Limb (tissue), 2 donors: ENCODE measurements at regions not wholly inside any gene's neighbourhood (a gene's known extent, or its start where the extent isn't known, plus 50 kb on each side); places are given as distances from the start of the nearest gene placed in this dataset.
"Not testable (repeated sequence)": the region's sequence is repeated elsewhere in the genome, so short reads cannot be mapped to it uniquely, and the experiment has no call there.

Source experiments
- DNase-seq, 2 donors: peaks; one replicate each; pipeline ENCODE4 v3.0.0-alpha.2; 2016; ENCODE audit errors: extremely low spot score in 2 of 2

DNA sequence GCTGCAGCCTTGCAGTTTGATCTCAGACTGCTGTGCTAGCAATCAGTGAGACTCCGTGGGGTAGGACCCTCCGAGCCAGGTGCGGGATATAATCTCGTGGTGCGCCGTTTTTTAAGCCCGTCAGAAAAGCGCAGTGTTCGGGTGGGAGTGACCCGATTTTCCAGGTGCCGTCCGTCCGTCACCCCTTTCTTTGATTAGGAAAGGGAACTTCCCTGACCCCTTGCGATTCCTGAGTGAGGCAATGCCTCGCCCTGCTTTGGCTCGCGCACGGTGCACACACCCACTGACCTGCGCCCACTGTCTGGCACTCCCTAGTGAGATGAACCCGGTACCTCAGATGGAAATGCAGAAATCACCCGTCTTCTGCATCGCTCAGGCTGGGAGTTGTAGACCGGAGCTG, 203.2 kb downstream of the SNCAIP start:
- not testable (repeated sequence) for DNase-seq

DNA sequence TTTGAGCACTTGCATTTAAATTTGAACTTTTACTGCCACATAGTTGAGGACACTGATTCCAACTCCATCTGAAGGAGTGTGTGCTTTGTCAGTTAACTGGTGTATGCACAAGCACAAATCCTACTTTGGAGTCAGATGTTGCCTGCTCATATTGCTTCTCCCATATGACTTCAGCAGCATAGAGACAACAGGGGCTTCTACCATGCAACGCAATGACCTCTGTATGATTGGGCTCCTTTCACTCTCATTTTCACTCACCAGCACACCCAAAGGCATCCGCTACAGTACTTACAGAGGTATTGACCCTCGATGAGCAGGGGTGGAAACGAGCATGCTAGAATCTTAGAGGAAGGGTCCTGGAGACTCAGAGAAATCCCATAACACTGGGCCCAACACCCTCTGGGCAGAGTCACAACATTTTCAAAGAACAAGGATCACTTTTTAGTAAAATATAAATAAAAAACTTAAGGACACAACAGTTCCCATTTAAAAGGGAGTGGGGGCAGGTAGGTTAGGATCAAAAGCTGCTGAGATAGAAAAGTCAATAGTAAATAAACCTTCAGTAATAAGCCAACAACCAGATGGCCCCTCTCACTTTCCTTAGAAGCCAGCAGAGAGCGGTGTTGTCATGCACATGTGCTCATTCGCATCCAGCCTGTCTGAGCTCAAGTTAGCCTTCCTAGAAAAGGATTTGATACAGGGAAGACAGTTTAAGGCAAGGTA, 203.8 kb downstream of the SNCAIP start:
- DNase-seq, result peak; percentile 69 to 80

DNA sequence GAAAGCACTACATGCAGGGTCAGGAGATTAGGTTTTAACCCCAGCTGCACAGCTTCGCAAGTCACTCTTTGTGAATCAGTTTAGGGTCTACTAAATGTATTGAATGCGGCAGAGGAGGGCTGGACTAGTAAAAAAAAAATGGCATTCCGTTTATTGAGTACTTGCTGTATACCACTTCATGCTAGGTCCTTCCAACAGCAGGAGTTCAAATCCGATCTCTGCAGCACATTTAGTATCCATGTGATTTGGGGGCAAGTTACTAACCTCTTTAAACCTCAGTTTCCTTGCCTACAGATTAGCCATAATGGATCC, 204.4 kb downstream of the SNCAIP start:
- DNase-seq, result no peak

DNA sequence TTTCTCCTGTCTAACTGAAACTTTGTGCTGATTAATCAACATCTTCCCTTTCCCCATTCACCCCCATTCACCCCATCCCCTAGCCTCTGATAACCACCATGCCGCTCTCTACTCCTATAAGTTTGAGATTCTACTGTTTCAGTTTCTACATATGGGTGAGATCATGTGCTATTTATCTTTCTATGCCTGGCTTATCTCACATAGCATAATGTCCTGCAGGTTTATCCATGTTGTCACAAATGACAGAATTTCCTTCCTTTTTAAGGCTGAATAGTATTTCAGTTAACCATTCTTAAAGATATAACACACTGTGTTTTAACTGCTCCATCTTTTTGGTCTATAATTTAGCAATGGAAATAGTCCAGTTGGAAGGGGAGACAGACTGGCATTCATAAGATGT, 205.1 kb downstream of the SNCAIP start:
- DNase-seq, result no peak

DNA sequence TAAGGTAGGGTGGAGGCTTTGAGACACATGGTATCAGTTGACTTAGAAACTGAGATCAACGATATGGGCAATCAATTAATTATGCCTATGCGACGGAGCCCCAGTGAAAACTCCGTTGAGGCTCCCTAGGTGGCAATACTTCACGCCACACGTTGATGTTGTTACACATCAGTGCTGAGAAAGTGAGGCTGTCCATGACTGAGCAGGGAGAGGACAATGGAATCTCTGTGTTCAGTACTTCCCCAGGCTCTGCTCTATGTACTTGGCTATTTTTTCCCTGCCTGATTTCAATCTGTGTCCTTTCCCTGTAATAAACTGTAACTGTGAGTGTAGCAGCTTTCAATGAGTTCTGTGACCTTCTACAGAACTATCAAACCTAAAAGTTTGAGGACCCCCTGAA, 211.7 kb downstream of the SNCAIP start:
- DNase-seq, result no peak

DNA sequence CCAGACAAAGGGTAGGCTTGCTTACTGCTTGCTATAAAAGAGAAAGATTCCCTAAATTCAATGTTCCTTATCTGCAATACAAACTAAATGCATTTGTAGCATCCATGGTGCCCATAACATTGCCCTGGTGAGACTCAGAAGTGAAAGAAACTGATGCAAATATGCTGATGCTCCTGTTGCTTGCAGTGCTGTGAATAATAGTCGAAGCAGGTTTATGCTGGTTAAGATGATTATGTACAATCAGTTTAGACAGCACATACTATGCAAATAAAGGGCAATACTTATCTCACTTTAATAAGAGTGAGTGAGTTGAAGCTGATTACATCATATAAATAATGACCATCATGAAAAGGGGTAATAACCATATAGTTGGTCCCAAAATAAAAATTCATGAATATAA, 215.5 kb downstream of the SNCAIP start:
- no peak for DNase-seq

DNA sequence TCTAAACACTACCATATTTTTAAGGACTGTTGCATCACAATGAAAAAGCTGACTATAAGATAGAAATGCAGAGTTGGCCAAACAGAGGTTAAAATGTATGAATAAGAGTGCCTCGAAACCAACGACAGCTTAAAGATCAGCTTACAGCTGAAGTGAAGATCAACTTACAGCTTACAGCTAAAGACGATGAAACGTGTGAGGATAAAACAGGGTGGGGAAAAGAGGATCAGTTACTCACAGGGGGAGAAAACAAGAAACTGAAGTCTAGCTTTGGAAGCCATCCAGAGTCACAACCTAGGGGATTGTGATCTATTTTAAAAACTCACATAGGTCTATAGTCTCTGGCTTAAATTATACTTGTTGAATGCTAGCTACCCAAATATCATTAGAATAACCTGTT, 220.0 kb downstream of the SNCAIP start:
- no peak for DNase-seq

DNA sequence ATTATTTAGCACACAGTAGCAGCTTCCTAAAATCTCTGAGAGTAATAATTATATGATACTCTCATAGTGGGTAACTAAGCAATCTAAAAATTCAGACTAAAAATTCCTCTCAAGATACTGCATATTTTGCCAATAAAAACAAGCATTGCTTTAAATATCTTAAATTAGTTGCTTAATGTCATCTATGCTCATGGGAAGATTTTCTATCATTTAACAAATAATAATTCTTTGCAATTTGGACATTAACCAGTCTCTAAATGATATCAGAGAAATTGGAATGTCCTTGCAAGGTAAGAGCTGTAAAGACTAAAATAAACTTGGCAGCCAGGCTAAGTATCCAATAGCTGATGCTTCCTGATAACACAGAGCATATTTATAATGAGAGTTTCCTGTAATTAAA, 221.8 kb downstream of the SNCAIP start:
- no peak for DNase-seq

DNA sequence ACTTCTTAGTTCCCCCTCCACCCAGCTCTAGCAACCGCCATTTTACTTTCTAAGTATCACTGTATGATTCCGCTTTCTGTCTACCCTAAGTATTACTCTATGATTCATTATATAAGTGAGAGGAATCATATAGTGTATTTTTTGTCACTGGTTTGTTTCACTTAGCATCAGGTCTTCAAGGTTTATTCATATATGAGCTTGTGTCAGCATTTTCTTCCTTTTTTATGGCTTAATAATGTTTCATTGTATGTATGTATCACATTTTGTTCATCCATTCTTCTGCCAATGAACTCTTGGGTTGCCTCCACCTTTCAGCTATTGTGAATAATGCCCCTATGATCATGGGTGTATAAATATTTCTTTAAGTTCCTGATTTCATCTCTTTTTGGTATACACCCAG, 222.8 kb downstream of the SNCAIP start:
- DNase-seq, result no peak

DNA sequence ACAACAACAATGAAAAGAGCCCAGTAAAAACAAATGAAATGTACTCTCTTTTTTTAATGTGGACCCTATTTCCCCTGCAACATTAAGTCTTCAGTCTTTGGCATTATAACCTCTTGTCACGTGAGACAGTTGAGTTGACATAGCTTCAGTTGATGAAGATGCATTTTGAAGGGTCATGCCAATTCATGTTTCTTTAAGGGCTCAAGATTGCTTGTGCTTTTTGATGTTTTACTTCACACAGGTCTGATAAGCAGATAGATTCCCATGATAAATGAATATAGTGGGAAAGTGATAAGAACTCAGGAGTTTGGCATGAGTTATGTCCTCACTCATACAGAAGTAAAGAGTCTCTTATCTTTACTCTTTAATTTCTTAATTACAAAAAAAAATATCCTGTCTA, 229.4 kb downstream of the SNCAIP start:
- no peak for DNase-seq

DNA sequence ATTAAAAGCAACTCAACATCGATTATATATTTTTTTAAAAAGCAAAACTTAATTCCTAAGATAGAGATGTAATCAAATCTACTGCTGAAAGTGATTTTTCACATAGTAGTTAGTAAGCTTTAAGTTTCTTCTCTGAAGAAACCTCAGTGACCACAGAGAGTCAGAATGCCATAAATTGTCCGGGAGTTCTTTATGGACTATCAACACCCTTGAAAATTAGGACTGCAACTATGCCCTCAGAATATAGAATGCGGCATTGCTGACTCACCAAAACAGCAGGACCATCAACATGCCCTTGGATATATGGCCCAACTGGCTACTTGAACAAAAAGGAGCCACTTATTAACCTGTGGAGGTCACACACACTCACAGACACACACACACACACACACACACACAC, 228.9 kb upstream of the SNX2 start:
- DNase-seq, result no peak

DNA sequence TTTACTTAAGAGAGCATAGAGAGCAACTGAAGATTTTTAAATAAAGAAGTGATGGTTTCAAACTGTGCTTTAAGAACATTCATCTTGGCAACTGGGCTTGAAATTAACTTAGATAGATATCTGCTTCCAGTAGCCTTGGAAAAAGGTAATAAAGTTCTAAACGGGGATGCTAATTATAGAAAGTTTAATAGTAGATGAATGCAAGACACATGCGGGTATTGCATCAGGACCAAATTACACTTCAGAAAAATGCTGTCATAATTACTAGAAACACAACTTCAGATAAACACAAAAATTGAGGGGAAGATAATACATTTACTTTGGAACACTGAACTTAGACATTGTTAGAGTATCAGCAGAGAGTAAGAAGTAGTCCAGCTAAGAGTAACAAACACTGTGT, 227.7 kb upstream of the SNX2 start:
- DNase-seq, result no peak

DNA sequence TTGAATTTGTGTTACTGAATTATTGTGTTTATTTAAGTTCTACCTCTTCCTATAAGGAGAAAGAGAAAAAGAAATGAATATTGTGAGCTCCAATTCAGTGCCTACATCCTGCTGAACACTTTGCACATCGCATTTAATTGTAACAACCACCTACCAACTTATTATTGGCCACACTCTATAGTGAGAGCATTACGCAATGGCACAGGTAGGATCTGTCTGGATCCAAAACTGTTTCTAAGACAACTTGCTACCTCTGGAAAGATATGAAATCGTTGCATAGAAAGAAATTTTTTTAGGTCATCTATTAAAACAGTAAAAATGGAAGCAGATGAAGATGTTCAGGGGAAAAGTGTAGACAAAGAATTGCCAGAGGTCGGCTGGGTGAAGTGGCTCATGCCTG, 227.2 kb upstream of the SNX2 start:
- no peak for DNase-seq

DNA sequence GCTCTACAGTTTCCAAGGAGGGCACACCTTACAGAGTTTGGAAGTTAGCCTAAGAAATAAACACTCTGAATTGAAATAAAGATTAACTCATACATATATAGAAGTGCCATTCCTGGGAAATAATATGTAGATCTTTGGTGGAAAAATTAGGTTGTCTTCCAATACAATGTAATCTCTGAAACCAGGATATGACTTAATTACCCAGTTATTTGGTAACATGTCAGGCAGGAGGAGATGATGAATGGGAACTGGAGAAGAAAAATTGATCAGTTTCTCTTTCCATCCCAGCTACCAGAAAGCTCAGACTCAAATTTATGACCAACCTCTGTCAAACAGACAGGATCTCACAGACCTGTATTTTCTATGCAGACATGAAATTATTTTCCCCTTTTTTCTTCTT, 215.2 kb upstream of the SNX2 start:
- DNase-seq, result no peak

DNA sequence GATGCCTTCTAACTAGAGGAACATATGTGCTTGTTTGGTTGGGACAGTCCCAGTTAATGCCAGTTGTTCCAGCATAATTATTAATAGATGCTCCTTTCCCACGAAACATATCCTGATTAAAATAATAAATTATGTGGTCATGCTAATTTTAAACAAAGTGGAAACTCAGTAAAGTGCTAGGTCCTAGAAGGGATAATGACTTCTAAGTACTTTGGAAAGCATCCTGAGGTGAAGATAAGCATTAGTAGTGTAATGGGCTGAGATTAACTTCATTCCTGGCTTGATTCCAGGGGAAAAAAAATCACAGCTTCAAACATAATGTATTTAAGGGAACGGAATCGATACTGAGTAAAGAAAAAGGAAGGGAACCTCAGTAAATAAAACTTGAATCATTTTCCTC, 213.7 kb upstream of the SNX2 start:
- no peak for DNase-seq

DNA sequence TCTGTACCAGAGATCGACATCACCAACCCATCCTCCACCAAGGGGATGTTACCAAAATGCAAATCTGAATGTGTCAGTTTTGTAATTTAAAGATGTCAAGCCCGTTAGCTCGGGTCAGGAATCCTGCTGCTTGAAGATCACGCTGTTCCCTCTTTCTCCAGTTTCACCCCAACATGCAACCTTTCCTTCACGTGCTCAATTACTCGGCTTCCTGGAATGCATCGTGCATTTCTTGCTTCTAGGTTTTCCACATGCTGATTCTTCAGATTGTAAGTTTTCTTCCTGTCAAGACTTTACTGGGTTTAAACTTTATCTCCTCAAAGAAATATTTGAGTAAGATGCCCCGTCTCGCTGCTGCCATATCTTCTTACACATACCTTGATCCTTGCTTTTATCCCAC, 209.5 kb upstream of the SNX2 start:
- DNase-seq, result no peak

DNA sequence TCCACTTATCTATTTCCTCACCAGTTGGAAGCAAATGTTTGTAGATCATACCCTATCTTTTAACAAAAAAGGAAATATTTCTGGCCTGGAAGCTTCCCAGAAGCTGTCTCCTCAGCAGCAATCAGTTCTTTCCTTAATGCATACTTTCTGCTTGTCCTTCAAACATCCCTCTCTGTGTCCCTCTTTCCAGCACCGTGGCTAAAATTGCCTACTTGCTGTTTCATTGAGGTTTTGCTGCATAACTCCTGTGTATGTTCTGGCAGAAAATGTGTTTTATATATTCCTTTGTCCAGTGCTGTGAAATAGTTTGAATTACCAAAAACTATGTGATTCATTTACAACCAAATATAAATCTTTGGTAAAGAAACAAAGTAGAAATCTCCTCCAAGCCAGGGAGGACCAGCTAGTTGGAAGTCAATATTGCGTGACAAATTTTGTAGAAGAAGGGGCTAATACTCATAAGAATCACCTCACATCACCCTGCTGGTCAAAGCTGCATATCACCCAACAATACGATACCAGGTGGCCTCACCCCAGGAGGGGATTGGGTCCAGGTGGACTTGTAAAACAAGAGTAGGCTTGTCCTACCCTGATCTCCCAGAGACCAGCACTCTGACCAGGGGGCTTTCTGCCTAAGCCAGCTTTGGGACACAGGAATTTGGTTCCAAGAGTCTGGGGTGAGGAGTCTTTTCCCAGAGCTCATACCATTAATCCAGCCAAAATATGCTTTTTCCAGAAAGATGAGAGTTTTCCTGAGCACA, 198.4 kb upstream of the SNX2 start:
- DNase-seq, result no peak

DNA sequence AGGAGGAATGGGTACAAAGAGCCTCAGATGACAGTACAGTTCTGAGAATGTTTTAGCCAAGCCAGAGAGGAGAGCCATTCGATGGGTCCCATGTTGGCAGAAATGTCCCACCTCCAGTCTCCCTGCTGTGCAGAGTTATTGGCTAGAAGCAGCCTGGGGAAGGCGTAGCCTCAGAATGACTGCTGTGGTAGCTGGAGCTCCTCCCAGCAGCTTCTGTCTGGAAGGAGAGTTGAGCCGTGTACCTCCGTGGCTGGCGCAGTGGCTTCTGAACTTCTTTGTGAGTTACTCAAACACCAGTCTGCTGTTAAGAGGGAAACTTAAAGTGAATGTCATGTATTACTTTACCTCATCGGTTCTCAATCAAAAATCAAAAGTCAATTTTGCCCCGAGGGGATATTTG, 193.3 kb upstream of the SNX2 start:
- no peak for DNase-seq

DNA sequence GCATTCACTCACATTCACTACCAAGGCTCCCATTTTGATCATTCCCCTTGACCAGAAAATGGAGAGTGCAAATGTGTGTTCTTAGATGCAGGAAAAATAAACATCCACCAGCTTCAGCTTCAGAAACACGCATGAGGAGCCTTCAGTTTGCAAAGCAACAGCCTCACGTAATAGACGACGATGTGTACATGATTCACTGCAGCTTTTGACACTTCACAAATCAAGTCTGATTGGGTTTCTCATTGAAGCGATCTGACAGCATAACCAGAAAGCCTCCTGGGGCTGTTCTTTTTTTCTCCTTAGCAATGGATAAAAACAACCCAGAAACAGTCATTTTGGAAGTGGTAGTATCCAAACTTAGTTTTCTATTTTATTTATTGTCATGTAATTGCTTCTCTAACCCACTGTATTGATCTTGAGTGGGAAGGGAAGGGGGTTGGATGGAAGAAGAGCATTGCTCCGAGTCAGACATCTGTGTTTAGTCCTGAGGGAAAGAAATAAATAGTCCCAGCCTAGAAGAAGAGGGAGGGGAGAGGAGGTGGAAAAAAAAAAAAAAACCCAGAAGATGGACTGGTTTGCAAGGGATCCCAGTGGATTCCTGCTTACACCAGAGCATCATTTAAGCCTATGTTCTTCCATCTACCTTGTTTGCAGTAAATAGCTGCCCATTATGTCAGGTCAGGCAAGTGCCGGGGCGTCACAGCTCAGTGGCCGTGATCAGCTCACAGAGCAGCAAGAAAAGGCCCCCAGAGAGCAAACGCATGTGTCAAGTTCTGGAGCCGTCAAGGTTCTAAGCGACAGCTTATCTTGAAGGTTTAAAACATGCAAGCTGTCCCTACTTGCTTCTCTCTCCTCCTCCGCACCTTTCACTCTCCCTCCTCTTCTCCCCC, 190.2 kb upstream of the SNX2 start:
- DNase-seq, result no peak

DNA sequence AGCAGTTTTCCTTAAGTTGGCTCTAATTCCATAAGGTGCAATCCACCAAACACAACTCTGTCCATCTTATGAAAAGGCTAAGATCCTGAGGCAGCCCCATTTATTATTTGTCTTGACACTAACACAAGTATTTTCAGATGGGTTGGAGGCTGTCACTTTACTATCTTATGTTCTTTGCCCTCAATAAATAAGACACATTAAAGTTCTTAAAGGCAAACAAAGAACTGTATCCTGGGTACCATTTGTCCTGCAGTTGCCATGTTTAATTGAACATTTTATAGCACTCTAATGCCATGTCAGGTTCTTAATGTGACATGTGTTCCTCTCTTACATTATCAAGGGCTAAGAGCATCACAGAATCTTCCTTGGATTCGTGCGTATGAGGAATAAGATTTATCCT, 189.5 kb upstream of the SNX2 start:
- DNase-seq, result no peak

DNA sequence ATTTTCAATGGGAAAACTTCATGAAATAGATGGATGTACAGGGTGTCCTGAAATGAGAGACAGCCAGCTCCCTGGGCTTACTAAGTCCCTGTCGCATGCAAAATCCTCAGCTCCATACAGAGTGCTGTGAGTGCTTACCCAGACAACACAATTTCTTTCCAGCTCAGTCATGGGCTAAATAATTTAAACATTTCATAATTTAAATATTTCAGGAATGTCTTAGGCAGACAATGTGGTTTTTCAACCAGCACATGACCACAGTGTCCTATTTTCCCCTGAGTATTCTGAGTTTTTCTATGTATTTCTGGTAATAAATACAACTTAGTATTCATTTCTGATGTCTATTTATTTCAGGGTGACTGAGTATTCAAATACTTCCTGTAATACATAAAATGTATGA, 188.5 kb upstream of the SNX2 start:
- no peak for DNase-seq

DNA sequence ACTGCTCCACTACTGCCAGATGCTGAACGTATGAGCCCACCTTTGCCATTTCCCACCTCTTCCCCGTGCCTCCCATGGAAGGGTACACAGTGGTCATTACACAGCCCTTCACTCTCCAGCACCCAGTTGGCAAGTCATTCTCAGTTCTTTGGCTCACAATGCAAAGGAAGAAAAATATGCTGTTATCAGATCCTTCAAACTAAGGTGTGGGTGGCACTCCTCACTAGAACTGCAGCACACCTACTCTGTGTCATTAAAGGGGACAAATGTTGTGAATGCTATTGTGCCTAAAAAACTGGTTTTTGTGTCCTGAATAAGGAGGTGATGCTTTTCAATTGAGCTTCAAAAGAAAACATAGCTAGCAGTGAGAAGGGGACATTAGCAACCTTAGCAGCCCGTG, 183.1 kb upstream of the SNX2 start:
- DNase-seq, result no peak

DNA sequence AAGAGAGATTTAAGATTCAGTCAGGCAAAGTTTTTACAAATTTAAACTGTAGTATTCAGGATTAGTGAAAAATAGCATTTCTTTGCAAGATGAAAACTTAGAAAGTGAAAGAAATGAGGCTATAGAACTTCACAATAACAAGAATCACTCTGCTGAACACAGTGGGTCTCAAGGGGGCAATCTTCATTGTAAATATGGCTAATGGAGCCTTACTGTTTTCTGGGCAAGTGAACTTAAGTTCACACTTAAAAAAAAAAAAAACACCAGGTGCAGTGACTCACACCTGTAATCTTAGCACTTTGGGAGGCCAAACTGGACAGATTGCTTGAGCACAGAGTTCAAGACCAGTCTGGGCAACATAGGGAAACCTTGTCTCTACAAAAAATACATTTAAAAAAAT, 175.9 kb upstream of the SNX2 start:
- no peak for DNase-seq
